DND-41 (cell line): ENCODE measurements at regions not wholly inside any gene's neighbourhood (a gene's known extent, or its start where the extent isn't known, plus 50 kb on each side); places are given as distances from the start of the nearest gene placed in this dataset.

Experiments used
- ATAC-seq: fragments of 200-7000 bp; cut with Tn5 transposase; 3 replicates; pipeline ENCODE4 v1.9.1; 2021; ENCODE audit warnings: low read depth; ENCODE audit not compliant: insufficient read depth
- DNase-seq: peaks from one replicate; pipeline ENCODE4 v3.0.0-alpha.2; 2020
- H2AFZ ChIP-seq: 2 replicates; pipeline ENCODE4 v1.6.0; 2012; ENCODE audit warnings: low read depth, low read length
- H3K27ac ChIP-seq: 2 replicates; pipeline ENCODE4 v1.5.1; 2012; ENCODE audit warnings: low read length, inconsistent platforms
- H3K27me3 ChIP-seq: fragments of 200-600 bp; sonication (generic); 2 replicates; pipeline ENCODE4 v1.6.0; 2012; ENCODE audit warnings: low read length, mild to moderate bottlenecking, inconsistent platforms; ENCODE audit not compliant: insufficient read depth, poor library complexity
- H3K36me3 ChIP-seq: 2 replicates; pipeline ENCODE4 v1.5.1; 2012; ENCODE audit warnings: low read length, inconsistent platforms; ENCODE audit not compliant: insufficient read depth
- H3K4me1 ChIP-seq: 2 replicates; pipeline ENCODE4 v1.5.1; 2012; ENCODE audit warnings: mild to moderate bottlenecking, low read length; ENCODE audit not compliant: insufficient read depth
- H3K4me2 ChIP-seq: 2 replicates; pipeline ENCODE4 v1.6.0; 2012; ENCODE audit warnings: mild to moderate bottlenecking, moderate library complexity, low read length, inconsistent platforms; ENCODE audit not compliant: insufficient read depth
- H3K4me3 ChIP-seq, 2 experiments: fragments of 200-600 bp in 1 of 2; shearing (Covaris generic) in 1 of 2; 2 replicates each; pipeline ENCODE4 v1.5.1; 2012 to 2016; ENCODE audit warnings: inconsistent platforms in 2 of 2, low read length in 2 of 2, mild to moderate bottlenecking in 2 of 2, low read depth in 1 of 2, moderate library complexity in 1 of 2
- H3K79me2 ChIP-seq: 2 replicates; pipeline ENCODE4 v1.6.0; 2012; ENCODE audit warnings: low read length, inconsistent platforms; ENCODE audit not compliant: insufficient read depth
- H3K9ac ChIP-seq: 2 replicates; pipeline ENCODE4 v1.6.0; 2012; ENCODE audit warnings: low read depth, mild to moderate bottlenecking, inconsistent platforms, low read length, moderate library complexity
- H3K9me3 ChIP-seq: 2 replicates; pipeline ENCODE4 v1.5.1; 2012; ENCODE audit warnings: low read length, moderate library complexity, mild to moderate bottlenecking, inconsistent platforms; ENCODE audit not compliant: insufficient read depth, severe bottlenecking
- H4K20me1 ChIP-seq: 2 replicates; pipeline ENCODE4 v1.6.0; 2012; ENCODE audit warnings: low read length; ENCODE audit not compliant: insufficient read depth
- CTCF ChIP-seq: IDR thresholded peaks from 2 replicates; pipeline ENCODE4 v1.5.1; 2012; ENCODE audit warnings: borderline replicate concordance, low read length, moderate library complexity, mild to moderate bottlenecking; ENCODE audit not compliant: poor library complexity, severe bottlenecking; ENCODE audit errors: extremely low read depth
- EZH2 ChIP-seq: IDR thresholded peaks from 3 replicates; pipeline ENCODE4 v1.6.1; 2012; ENCODE audit warnings: borderline replicate concordance, low read depth, mild to moderate bottlenecking, moderate library complexity, low read length, inconsistent platforms; ENCODE audit not compliant: severe bottlenecking

GRCh38 chr10:105971460-105971859 lies 1193.0 kb downstream of the SORCS1 start:
- Histone ChIP-seq H3K79me2 (no peaks in the 10 kb centered on the region), H3K27me3 (no peaks in the 10 kb centered on the region), H3K27ac (no peak overlapping the region), H2AFZ (no peak overlapping the region), H3K9ac (no peak overlapping the region), H3K4me2 (no peak overlapping the region), H3K9me3 (no peaks in the 10 kb centered on the region), H3K4me1 (no peaks in the 10 kb centered on the region), H3K4me3 (no peak overlapping the region), H4K20me1 (no peaks in the 10 kb centered on the region), H3K36me3 (no peaks in the 10 kb centered on the region)
- DNase-seq (no peak), ATAC-seq (no peak)
- no peak for TF ChIP-seq CTCF
- TF ChIP-seq EZH2: no peak

- H3K36me3 ChIP-seq: no peaks in the 10 kb centered on the region
- no peak overlapping the region for H3K27ac ChIP-seq
- H3K9ac ChIP-seq: no peak overlapping the region
- H3K4me3 ChIP-seq: no peak overlapping the region
- H4K20me1 ChIP-seq: no peaks in the 10 kb centered on the region
- H3K79me2 ChIP-seq: no peaks in the 10 kb centered on the region
- DNase-seq (no peak), ATAC-seq (no peak)
- H3K4me1 ChIP-seq: no peaks in the 10 kb centered on the region
- H3K27me3 ChIP-seq: no peaks in the 10 kb centered on the region
- no peak overlapping the region for H2AFZ ChIP-seq
- TF ChIP-seq CTCF: no peak
- no peak for TF ChIP-seq EZH2
- H3K9me3 ChIP-seq: no peaks in the 10 kb centered on the region
- H3K4me2 ChIP-seq: no peak overlapping the region
These were observed 1194.6 kb downstream of the SORCS1 start for GRCh38 chr10:105969884-105970377.

GRCh38 chr10:105968666-105969065 lies 1195.8 kb downstream of the SORCS1 start:
- Histone ChIP-seq H3K9ac (no peak overlapping the region), H2AFZ (no peak overlapping the region), H3K4me2 (no peak overlapping the region), H3K36me3 (no peaks in the 10 kb centered on the region), H4K20me1 (no peaks in the 10 kb centered on the region), H3K27ac (no peak overlapping the region), H3K27me3 (no peaks in the 10 kb centered on the region), H3K4me3 (no peak overlapping the region), H3K79me2 (no peaks in the 10 kb centered on the region), H3K9me3 (no peaks in the 10 kb centered on the region), H3K4me1 (no peaks in the 10 kb centered on the region)
- no peak for ATAC-seq
- no peak for TF ChIP-seq CTCF
- TF ChIP-seq EZH2: no peak
- DNase-seq: no peak

GRCh38 chr10:105967256-105967655 lies 1197.2 kb downstream of the SORCS1 start:
- Histone ChIP-seq H3K4me2 (no peak overlapping the region), H3K9ac (no peak overlapping the region), H3K36me3 (no peaks in the 10 kb centered on the region), H2AFZ (no peak overlapping the region), H3K9me3 (no peaks in the 10 kb centered on the region), H3K4me3 (no peak overlapping the region), H4K20me1 (no peaks in the 10 kb centered on the region), H3K4me1 (no peaks in the 10 kb centered on the region), H3K27me3 (no peaks in the 10 kb centered on the region), H3K27ac (no peak overlapping the region), H3K79me2 (no peaks in the 10 kb centered on the region)
- ATAC-seq (no peak), DNase-seq (no peak)
- TF ChIP-seq EZH2: no peak
- TF ChIP-seq CTCF: no peak
